GM12874 (cell line): ENCODE measurements at regions not wholly inside any gene's neighbourhood (a gene's known extent, or its start where the extent isn't known, plus 50 kb on each side); places are given as distances from the start of the nearest gene placed in this dataset.

Source experiments
- CTCF ChIP-seq: IDR thresholded peaks from 2 replicates; pipeline ENCODE4 v1.5.1; 2011; ENCODE audit warnings: low read depth, mild to moderate bottlenecking, control low read depth, low read length, moderate library complexity; ENCODE audit not compliant: insufficient read depth

- TF ChIP-seq CTCF: no peak
These were observed 50.2 kb upstream of the MME start for GRCh38 chr3:155029941-155030340.

GRCh38 chr3:155026999-155027591 is 53.0 kb upstream of the MME start:
- no peak for TF ChIP-seq CTCF

GRCh38 chr3:155024006-155024638 is 56.0 kb upstream of the MME start:
- no peak for TF ChIP-seq CTCF

GRCh38 chr3:155022896-155023295 is 57.2 kb upstream of the MME start:
- TF ChIP-seq CTCF: no peak

- no peak for TF ChIP-seq CTCF
These were observed 60.5 kb upstream of the MME start for GRCh38 chr3:155019575-155019974.

- no peak for TF ChIP-seq CTCF
These were observed 61.3 kb upstream of the MME start for GRCh38 chr3:155018621-155019330.

GRCh38 chr3:155015776-155016436 is 64.2 kb upstream of the MME start:
- TF ChIP-seq CTCF: no peak
